ENCODE measurements at regions not wholly inside any gene's neighbourhood (a gene's known extent, or its start where the extent isn't known, plus 50 kb on each side); places are given as distances from the start of the nearest gene placed in this dataset.

- FAIRE-seq (no peak), DNase-seq (ENCODE audit: insufficient read length, low spot score) (no peak)
- TF ChIP-seq, protein P1, sequence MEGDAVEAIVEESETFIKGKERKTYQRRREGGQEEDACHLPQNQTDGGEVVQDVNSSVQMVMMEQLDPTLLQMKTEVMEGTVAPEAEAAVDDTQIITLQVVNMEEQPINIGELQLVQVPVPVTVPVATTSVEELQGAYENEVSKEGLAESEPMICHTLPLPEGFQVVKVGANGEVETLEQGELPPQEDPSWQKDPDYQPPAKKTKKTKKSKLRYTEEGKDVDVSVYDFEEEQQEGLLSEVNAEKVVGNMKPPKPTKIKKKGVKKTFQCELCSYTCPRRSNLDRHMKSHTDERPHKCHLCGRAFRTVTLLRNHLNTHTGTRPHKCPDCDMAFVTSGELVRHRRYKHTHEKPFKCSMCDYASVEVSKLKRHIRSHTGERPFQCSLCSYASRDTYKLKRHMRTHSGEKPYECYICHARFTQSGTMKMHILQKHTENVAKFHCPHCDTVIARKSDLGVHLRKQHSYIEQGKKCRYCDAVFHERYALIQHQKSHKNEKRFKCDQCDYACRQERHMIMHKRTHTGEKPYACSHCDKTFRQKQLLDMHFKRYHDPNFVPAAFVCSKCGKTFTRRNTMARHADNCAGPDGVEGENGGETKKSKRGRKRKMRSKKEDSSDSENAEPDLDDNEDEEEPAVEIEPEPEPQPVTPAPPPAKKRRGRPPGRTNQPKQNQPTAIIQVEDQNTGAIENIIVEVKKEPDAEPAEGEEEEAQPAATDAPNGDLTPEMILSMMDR (IDR thresholded peaks at IDR 0.05; ENCODE audit: insufficient read depth, missing control alignments): no peak
Observed at GRCh38 chr9:105993921-105994715, 299.8 kb downstream of the TMEM38B start.

- DNase-seq (ENCODE audit: insufficient read length, low spot score) (no peak), FAIRE-seq (no peak)
- TF ChIP-seq, protein P1 (IDR thresholded peaks at IDR 0.05; ENCODE audit: insufficient read depth, missing control alignments): no peak
Observed at GRCh38 chr9:105994970-105995369, 300.6 kb downstream of the TMEM38B start.

DNA sequence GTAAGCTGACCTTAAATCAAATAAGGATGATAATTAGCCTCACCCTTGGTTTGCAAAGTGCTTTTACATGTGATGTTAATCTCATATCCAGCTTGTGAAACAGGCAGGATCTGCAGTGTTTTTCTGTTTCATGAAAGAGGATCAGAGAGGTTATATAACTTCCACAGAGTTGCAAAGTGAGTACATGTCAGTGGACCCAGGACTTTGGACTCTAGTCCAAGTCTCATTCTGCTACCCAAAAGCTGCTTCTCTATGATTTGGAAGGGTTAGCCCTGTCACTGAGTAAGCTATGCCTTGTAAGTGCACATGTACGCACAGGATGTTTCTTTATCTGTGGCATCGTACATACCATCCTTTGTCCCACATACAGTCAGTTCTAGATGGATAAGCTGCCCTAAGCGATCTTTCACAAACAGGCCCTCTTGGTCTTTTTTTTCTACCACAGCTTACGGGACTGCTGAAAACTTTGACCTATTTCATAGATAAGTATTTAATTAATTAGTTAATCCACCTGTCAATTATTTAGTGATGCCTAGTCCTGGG, 322.9 kb downstream of the TMEM38B start:
- FAIRE-seq: no peak
- TF ChIP-seq, protein P1 (IDR thresholded peaks at IDR 0.05; ENCODE audit: insufficient read depth, missing control alignments): no peak
- no peak for DNase-seq (ENCODE audit: insufficient read length, low spot score)

- DNase-seq (ENCODE audit: insufficient read length, low spot score) (no peak), FAIRE-seq (no peak)
- TF ChIP-seq, protein P1 (IDR thresholded peaks at IDR 0.05; ENCODE audit: insufficient read depth, missing control alignments): no peak
Observed at GRCh38 chr9:106019039-106019680, 324.8 kb downstream of the TMEM38B start.

DNA sequence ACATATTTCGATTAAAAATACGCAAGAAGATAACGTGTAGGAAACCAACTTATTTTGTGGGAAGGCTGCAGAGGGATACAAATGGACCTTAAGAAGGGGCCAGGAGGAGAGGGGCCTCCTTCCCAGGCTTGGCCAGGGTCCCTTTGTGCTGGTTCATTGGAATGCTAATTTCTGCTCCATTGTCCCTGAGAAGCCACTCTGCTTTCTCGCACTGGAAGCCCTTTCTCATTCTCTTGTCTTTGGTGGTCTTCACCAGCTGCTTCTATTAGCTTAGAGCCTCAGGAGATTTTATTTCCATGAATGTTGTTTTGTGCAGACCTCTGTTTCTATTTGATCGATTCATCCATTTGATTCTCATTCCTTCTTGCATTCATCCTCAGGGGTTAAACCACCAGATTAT, 325.4 kb downstream of the TMEM38B start:
- TF ChIP-seq, protein P1 (IDR thresholded peaks at IDR 0.05; ENCODE audit: insufficient read depth, missing control alignments): no peak
- FAIRE-seq (no peak), DNase-seq (ENCODE audit: insufficient read length, low spot score) (no peak)

DNA sequence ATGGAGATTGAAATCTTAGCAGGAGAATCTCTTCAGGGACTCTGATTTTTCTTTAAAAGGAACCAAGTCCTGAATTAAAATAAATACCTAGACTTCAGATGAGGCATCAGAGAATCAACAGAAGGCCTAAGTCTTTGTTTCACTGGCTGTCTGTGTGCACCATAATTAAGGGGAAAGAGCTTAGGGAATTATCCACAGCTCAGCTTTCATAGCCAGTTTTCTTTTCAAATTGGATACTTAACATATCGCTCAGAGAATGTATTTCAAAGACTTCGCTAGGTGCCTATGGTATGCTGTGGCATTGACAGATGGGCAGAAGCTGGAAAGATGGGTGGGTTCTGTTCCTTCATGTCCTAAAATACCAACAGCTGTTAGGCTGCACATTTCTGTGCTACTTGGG, 325.8 kb downstream of the TMEM38B start:
- TF ChIP-seq, protein P1 (IDR thresholded peaks at IDR 0.05; ENCODE audit: insufficient read depth, missing control alignments): no peak
- no peak for DNase-seq (ENCODE audit: insufficient read length, low spot score)
- FAIRE-seq: peak; percentile 21

DNA sequence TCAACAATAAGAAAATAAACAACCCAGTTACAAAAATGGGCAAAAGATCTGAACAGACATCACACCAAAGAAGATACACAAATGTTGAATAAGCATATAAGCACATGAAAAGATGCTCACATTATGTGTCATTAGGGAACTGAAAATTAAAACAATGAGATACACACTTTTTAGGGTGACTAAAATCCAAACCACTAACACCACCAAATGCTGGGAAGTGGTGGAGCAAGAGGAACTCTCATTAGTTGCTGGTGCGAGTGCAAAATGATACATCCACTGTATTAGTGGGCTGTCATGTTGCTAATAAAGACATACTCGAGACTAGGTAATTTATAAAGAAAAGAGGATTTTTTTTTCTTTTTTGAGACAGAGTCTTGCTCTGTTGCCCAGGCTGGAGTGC, 329.1 kb downstream of the TMEM38B start:
- TF ChIP-seq, protein P1 (IDR thresholded peaks at IDR 0.05; ENCODE audit: insufficient read depth, missing control alignments): no peak
- DNase-seq (ENCODE audit: insufficient read length, low spot score) (no peak), FAIRE-seq (no peak)
